Dendritic cell treated with granulocyte-macrophage colony-stimulating factor and Interleukin-4, amounts not matched to agents 40 ng/mL and 50 ng/mL, for 4 days (primary cell): ENCODE measurements at regions not wholly inside any gene's neighbourhood (a gene's known extent, or its start where the extent isn't known, plus 50 kb on each side); places are given as distances from the start of the nearest gene placed in this dataset.

Experiments
- H3K27ac Mint-ChIP-seq: one replicate; pipeline ENCODE4 v1.8.0; 2022; ENCODE audit warnings: mild to moderate bottlenecking, mixed read lengths
- H3K27me3 Mint-ChIP-seq: one replicate; pipeline ENCODE4 v1.8.0; 2022; ENCODE audit warnings: mild to moderate bottlenecking, mixed read lengths
- H3K36me3 Mint-ChIP-seq: one replicate; pipeline ENCODE4 v1.8.0; 2022; ENCODE audit warnings: low read depth, mixed read lengths
- H3K4me1 Mint-ChIP-seq: one replicate; pipeline ENCODE4 v1.8.0; 2022; ENCODE audit warnings: low read depth, mixed read lengths
- H3K4me3 Mint-ChIP-seq: one replicate; pipeline ENCODE4 v1.8.0; 2022; ENCODE audit warnings: mild to moderate bottlenecking, moderate library complexity, mixed read lengths
- H3K9me3 Mint-ChIP-seq: one replicate; pipeline ENCODE4 v1.8.0; 2022; ENCODE audit warnings: mixed read lengths
- intact Hi-C: fragments of 100-400 bp; cut with micrococcal nuclease; formaldehyde crosslinking; loops from one replicate; pipeline ENCODE4 v1.15.0; 2022

- H3K4me3 Mint-ChIP-seq = no peak overlapping the region
- intact Hi-C loops = no loop called here
- H3K27ac Mint-ChIP-seq = no peak overlapping the region
- H3K36me3 Mint-ChIP-seq = no peaks in the 10 kb centered on the region
- no peaks in the 10 kb centered on the region for H3K9me3 Mint-ChIP-seq
- H3K4me1 Mint-ChIP-seq = peaks cover 5% of the 10 kb centered on the region
- H3K27me3 Mint-ChIP-seq = peaks cover 19% of the 10 kb centered on the region
Observed at GRCh38 chr10:61846370-61847031, 55.0 kb upstream of the ARID5B start.

- intact Hi-C loops = no loop called here
- Mint-ChIP-seq H3K27ac (no peak overlapping the region), H3K9me3 (no peaks in the 10 kb centered on the region), H3K4me3 (no peak overlapping the region), H3K4me1 (peaks cover 5% of the 10 kb centered on the region), H3K36me3 (no peaks in the 10 kb centered on the region), H3K27me3 (peaks cover 19% of the 10 kb centered on the region)
Observed at GRCh38 chr10:61847087-61847486, 54.4 kb upstream of the ARID5B start.

GRCh38 chr10:61847640-61848039 lies 53.9 kb upstream of the ARID5B start:
- Mint-ChIP-seq H3K4me3 (no peak overlapping the region), H3K36me3 (no peaks in the 10 kb centered on the region), H3K9me3 (no peaks in the 10 kb centered on the region), H3K27ac (no peak overlapping the region), H3K27me3 (peaks cover 17% of the 10 kb centered on the region), H3K4me1 (peaks cover 5% of the 10 kb centered on the region)
- intact Hi-C loops = no loop called here

GRCh38 chr10:61850376-61850775 lies 51.1 kb upstream of the ARID5B start:
- Mint-ChIP-seq H3K4me3 (no peak overlapping the region), H3K36me3 (no peaks in the 10 kb centered on the region), H3K4me1 (no peaks in the 10 kb centered on the region), H3K27me3 (peaks cover 14% of the 10 kb centered on the region), H3K27ac (no peak overlapping the region), H3K9me3 (no peaks in the 10 kb centered on the region)
- intact Hi-C loops = no loop called here
